ENCODE measurements at regions not wholly inside any gene's neighbourhood (a gene's known extent, or its start where the extent isn't known, plus 50 kb on each side); places are given as distances from the start of the nearest gene placed in this dataset.

DNA sequence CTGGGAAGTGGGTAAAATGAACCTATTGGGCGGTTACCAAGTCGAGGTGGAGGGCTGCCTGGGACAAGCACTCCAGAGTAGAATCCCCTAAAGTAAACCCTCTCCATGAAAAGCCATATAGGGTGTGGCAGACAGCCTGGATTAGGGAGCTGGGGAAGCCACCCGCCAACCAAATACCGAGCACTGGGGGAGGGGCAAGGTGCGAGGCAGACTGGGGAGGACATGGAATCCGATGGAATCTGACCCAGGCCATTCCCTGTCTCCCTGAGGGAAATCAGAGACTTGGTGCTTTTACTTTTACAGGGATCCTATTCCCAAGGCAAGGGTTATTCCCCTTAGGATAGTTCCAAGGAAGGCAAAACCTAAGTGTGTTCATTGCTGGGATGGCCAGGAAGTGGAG is 130.9 kb upstream of the HSD17B12 start:
- no peaks in the 10 kb centered on the region for H3K9me3 ChIP-seq
- DNase-seq (ENCODE audit: low spot score in 2 of 2) = no peak
- TF ChIP-seq, protein P1, sequence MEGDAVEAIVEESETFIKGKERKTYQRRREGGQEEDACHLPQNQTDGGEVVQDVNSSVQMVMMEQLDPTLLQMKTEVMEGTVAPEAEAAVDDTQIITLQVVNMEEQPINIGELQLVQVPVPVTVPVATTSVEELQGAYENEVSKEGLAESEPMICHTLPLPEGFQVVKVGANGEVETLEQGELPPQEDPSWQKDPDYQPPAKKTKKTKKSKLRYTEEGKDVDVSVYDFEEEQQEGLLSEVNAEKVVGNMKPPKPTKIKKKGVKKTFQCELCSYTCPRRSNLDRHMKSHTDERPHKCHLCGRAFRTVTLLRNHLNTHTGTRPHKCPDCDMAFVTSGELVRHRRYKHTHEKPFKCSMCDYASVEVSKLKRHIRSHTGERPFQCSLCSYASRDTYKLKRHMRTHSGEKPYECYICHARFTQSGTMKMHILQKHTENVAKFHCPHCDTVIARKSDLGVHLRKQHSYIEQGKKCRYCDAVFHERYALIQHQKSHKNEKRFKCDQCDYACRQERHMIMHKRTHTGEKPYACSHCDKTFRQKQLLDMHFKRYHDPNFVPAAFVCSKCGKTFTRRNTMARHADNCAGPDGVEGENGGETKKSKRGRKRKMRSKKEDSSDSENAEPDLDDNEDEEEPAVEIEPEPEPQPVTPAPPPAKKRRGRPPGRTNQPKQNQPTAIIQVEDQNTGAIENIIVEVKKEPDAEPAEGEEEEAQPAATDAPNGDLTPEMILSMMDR (IDR thresholded peaks at IDR 0.05) = no peak
- no peak overlapping the region for H3K27ac ChIP-seq
- no peaks in the 10 kb centered on the region for H3K27me3 ChIP-seq
- intact Hi-C loops (cut with DNase I) = no loop called here
- H3K4me1 ChIP-seq = no peaks in the 10 kb centered on the region
- H3K4me3 ChIP-seq = no peak overlapping the region
- H3K36me3 ChIP-seq = no peaks in the 10 kb centered on the region

DNA sequence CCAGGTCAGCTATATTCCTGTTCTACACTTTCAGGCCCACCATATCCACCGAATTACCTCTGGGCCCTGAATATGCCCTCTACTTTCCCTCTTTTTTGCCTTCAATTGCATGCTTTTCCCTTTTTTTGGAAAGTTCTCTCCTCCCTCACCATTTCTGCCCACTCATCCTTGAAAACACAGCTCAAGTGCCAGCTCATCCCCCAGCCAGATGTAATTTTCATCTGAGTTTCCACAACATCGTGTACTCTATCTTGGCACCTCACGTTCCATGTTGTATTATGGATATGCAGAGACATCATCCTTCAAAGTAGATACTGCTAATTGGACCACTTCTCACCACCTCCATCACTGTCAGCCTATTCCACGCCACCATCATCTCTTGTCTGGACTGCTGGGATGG is 129.8 kb upstream of the HSD17B12 start:
- H3K4me1 ChIP-seq = no peaks in the 10 kb centered on the region
- no peaks in the 10 kb centered on the region for H3K36me3 ChIP-seq
- no peak overlapping the region for H3K27ac ChIP-seq
- no peak for DNase-seq (ENCODE audit: low spot score in 2 of 2)
- no peak overlapping the region for H3K4me3 ChIP-seq
- no peaks in the 10 kb centered on the region for H3K27me3 ChIP-seq
- intact Hi-C loops (cut with DNase I) = no loop called here
- TF ChIP-seq, protein P1 (IDR thresholded peaks at IDR 0.05) = no peak
- no peaks in the 10 kb centered on the region for H3K9me3 ChIP-seq

- Histone ChIP-seq H3K4me3 (no peak overlapping the region), H3K9me3 (no peaks in the 10 kb centered on the region), H3K27me3 (peaks cover 4% of the 10 kb centered on the region), H3K36me3 (no peaks in the 10 kb centered on the region), H3K4me1 (peaks cover 0 to 5% of the 10 kb centered on the region in 2 donors), H3K27ac (no peak overlapping the region)
- TF ChIP-seq, protein P1 (IDR thresholded peaks at IDR 0.05) = no peak
- DNase-seq (ENCODE audit: low spot score in 2 of 2) = no peak
- intact Hi-C loops (cut with DNase I) = no loop called here
Observed at GRCh38 chr11:43554148-43554473, 126.4 kb upstream of the HSD17B12 start.

- H3K4me1 ChIP-seq = peaks cover 0 to 5% of the 10 kb centered on the region in 2 donors
- H3K4me3 ChIP-seq = no peak overlapping the region
- TF ChIP-seq, protein P1 (IDR thresholded peaks at IDR 0.05) = no peak
- no peak overlapping the region for H3K27ac ChIP-seq
- no peaks in the 10 kb centered on the region for H3K9me3 ChIP-seq
- DNase-seq (ENCODE audit: low spot score in 2 of 2) = no peak
- peaks cover 4% of the 10 kb centered on the region for H3K27me3 ChIP-seq
- intact Hi-C loops (cut with DNase I) = no loop called here
- H3K36me3 ChIP-seq = no peaks in the 10 kb centered on the region
Observed at GRCh38 chr11:43555186-43555585, 125.4 kb upstream of the HSD17B12 start.

DNA sequence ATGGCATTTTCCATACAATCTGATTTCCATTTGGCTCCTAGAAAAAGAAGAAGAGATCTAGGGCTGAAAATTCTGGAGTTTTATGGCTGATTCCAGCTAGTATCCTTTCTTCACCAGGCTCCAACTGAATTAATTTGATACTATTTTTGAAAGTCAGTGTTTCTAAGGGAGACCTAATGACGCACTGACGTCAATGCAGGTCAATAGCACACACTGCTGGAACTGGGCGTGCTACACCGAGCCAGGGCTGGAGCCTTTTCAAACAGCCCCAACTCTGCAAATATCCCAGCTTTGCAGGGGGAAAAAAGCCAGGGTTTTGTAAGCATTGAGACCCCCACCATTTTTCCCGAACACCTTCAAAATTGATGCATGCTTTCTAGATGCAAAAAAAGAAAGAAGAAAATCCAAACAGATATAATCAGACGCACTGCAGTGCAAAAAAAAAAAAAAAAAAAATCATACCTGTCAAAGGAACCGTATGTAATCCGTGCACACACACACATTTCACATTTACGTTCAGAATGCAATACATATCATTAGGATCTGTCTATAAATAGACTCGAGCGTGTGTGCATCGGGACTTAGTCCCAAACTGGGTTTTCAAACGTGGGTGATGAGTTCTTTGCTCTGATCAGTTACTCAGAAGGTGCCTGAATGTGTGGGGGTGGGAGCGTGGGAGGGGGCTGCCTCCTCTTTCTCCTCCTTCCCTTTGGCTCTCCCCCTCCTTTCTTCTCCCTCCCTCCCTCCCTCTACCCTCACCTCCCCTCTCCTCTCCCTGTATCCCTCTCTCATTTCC is 124.5 kb upstream of the HSD17B12 start:
- H3K27ac ChIP-seq = no peak overlapping the region
- peaks cover 4% of the 10 kb centered on the region for H3K27me3 ChIP-seq
- H3K4me1 ChIP-seq = peaks cover 0 to 5% of the 10 kb centered on the region in 2 donors
- DNase-seq (ENCODE audit: low spot score in 2 of 2) = no peak
- TF ChIP-seq, protein P1 (IDR thresholded peaks at IDR 0.05) = no peak
- no peak overlapping the region for H3K4me3 ChIP-seq
- no peaks in the 10 kb centered on the region for H3K36me3 ChIP-seq
- intact Hi-C loops (cut with DNase I) = no loop called here
- no peaks in the 10 kb centered on the region for H3K9me3 ChIP-seq

Data from ascending aorta (tissue), 2 donors.